ENCODE measurements at regions not wholly inside any gene's neighbourhood (a gene's known extent, or its start where the extent isn't known, plus 50 kb on each side); places are given as distances from the start of the nearest gene placed in this dataset.

DNA sequence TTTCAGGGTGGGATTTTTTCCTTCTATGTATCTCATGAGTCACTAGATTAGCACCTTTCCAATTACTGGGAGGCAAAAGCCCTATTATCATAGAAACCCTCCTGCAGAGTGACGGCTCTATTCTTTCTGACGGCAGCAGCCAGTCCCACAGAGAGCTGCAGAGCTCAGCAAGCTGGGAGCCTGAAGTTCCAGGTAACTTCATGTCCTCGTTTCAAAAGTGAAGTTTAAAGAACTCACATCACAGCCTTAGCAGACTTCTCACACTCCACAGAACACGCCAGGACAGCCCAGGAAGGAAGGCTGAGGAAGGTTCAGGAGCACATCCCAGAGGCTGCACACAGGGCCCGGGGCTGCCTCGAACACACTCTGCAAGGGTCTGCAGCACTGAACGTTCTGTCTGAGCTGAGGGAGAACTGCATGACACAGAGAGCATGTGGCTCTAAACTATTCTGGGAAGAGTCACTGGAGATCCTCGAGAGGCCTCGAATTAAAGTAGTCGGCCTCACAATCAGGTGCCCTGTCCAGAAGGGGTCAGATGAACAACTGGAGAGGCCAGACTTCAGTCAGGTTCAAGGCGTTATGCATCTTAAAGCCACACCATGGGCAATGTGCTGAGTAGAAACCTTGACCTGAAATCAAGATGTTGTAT, 104.2 kb upstream of the DRD2 start:
- Histone ChIP-seq H3K4me1 (ENCODE audit: insufficient read depth, low read length) (peaks cover 19% of the 10 kb centered on the region), H3K27ac (ENCODE audit: low read depth, low read length) (no peak overlapping the region), H3K9ac (ENCODE audit: low read depth, low read length) (no peak overlapping the region), H3K4me3 (ENCODE audit: low read length) (no peak overlapping the region), H3K27me3 (ENCODE audit: insufficient read depth, low read length) (no peaks in the 10 kb centered on the region), H3K9me3 (ENCODE audit: insufficient read depth, low read depth, low read length) (no peaks in the 10 kb centered on the region), H3K36me3 (ENCODE audit: insufficient read depth, low read length) (no peaks in the 10 kb centered on the region)
- 64% methylated on average over 11 of the region's 11 CpGs for WGBS

- H3K9me3 ChIP-seq (ENCODE audit: insufficient read depth, low read depth, low read length), result no peaks in the 10 kb centered on the region
- no peak overlapping the region for H3K4me3 ChIP-seq (ENCODE audit: low read length)
- H3K27ac ChIP-seq (ENCODE audit: low read depth, low read length), result no peak overlapping the region
- WGBS, result 57% methylated on average over 5 of the region's 5 CpGs
- H3K27me3 ChIP-seq (ENCODE audit: insufficient read depth, low read length), result no peaks in the 10 kb centered on the region
- peaks cover 19% of the 10 kb centered on the region for H3K4me1 ChIP-seq (ENCODE audit: insufficient read depth, low read length)
- H3K9ac ChIP-seq (ENCODE audit: low read depth, low read length), result no peak overlapping the region
- H3K36me3 ChIP-seq (ENCODE audit: insufficient read depth, low read length), result no peaks in the 10 kb centered on the region
These were observed 103.6 kb upstream of the DRD2 start for GRCh38 chr11:113578715-113579250.

GRCh38 chr11:113578033-113578380, 102.8 kb upstream of the DRD2 start:
- Histone ChIP-seq H3K36me3 (ENCODE audit: insufficient read depth, low read length) (no peaks in the 10 kb centered on the region), H3K4me3 (ENCODE audit: low read length) (no peak overlapping the region), H3K27ac (ENCODE audit: low read depth, low read length) (no peak overlapping the region), H3K27me3 (ENCODE audit: insufficient read depth, low read length) (no peaks in the 10 kb centered on the region), H3K9ac (ENCODE audit: low read depth, low read length) (no peak overlapping the region), H3K9me3 (ENCODE audit: insufficient read depth, low read depth, low read length) (no peaks in the 10 kb centered on the region), H3K4me1 (ENCODE audit: insufficient read depth, low read length) (peaks cover 19% of the 10 kb centered on the region)
- WGBS, result no CpG with 5 or more reads among the region's 1 CpG

GRCh38 chr11:113577356-113578032, 102.3 kb upstream of the DRD2 start:
- no peak overlapping the region for H3K4me3 ChIP-seq (ENCODE audit: low read length)
- H3K4me1 ChIP-seq (ENCODE audit: insufficient read depth, low read length), result peaks cover 19% of the 10 kb centered on the region
- no peaks in the 10 kb centered on the region for H3K27me3 ChIP-seq (ENCODE audit: insufficient read depth, low read length)
- H3K36me3 ChIP-seq (ENCODE audit: insufficient read depth, low read length), result no peaks in the 10 kb centered on the region
- no peak overlapping the region for H3K27ac ChIP-seq (ENCODE audit: low read depth, low read length)
- 81% methylated on average over 6 of the region's 6 CpGs for WGBS
- no peak overlapping the region for H3K9ac ChIP-seq (ENCODE audit: low read depth, low read length)
- no peaks in the 10 kb centered on the region for H3K9me3 ChIP-seq (ENCODE audit: insufficient read depth, low read depth, low read length)

- Histone ChIP-seq H3K36me3 (ENCODE audit: insufficient read depth, low read length) (no peaks in the 10 kb centered on the region), H3K4me1 (ENCODE audit: insufficient read depth, low read length) (peaks cover 25% of the 10 kb centered on the region), H3K27me3 (ENCODE audit: insufficient read depth, low read length) (no peaks in the 10 kb centered on the region), H3K4me3 (ENCODE audit: low read length) (no peak overlapping the region), H3K27ac (ENCODE audit: low read depth, low read length) (no peak overlapping the region), H3K9me3 (ENCODE audit: insufficient read depth, low read depth, low read length) (no peaks in the 10 kb centered on the region), H3K9ac (ENCODE audit: low read depth, low read length) (no peak overlapping the region)
- WGBS, result 97% methylated on average over 2 of the region's 2 CpGs
These were observed 99.4 kb upstream of the DRD2 start for GRCh38 chr11:113574586-113574985.

- Histone ChIP-seq H3K27me3 (ENCODE audit: insufficient read depth, low read length) (no peaks in the 10 kb centered on the region), H3K9ac (ENCODE audit: low read depth, low read length) (no peak overlapping the region), H3K36me3 (ENCODE audit: insufficient read depth, low read length) (no peaks in the 10 kb centered on the region), H3K4me3 (ENCODE audit: low read length) (no peak overlapping the region), H3K9me3 (ENCODE audit: insufficient read depth, low read depth, low read length) (no peaks in the 10 kb centered on the region), H3K27ac (ENCODE audit: low read depth, low read length) (no peak overlapping the region), H3K4me1 (ENCODE audit: insufficient read depth, low read length) (peaks cover 20% of the 10 kb centered on the region)
- 93% methylated on average over 4 of the region's 4 CpGs for WGBS
These were observed 99.0 kb upstream of the DRD2 start for GRCh38 chr11:113574171-113574570.

GRCh38 chr11:113572136-113572735, 97.0 kb upstream of the DRD2 start:
- no peak overlapping the region for H3K9ac ChIP-seq (ENCODE audit: low read depth, low read length)
- WGBS, result 93% methylated on average over 3 of the region's 4 CpGs

DNA sequence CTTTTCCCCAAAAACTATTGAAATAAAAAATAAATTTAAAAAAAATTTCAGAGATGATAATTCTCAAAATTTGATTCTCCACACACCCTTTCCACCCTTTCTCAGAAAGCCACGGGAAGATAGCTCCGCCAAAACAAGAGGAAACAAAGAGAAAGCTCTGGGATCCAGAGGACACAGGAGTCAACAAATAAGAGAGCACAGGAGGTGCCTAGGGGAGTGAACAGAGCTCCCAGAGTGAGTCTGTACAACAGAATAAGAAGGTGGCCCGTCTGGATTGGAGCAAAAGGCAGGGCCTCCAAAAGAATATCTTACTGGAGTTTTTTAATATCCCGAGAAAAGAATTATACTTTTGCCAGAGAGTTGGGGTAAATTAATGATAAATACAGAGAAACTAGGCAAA, 96.3 kb upstream of the DRD2 start:
- 57% methylated on average over 4 of the region's 4 CpGs for WGBS
- H3K27me3 ChIP-seq (ENCODE audit: insufficient read depth, low read length), result no peaks in the 10 kb centered on the region
- H3K9me3 ChIP-seq (ENCODE audit: insufficient read depth, low read depth, low read length), result no peaks in the 10 kb centered on the region
- H3K9ac ChIP-seq (ENCODE audit: low read depth, low read length), result no peak overlapping the region
- H3K4me3 ChIP-seq (ENCODE audit: low read length), result no peak overlapping the region
- H3K27ac ChIP-seq (ENCODE audit: low read depth, low read length), result no peak overlapping the region
- H3K36me3 ChIP-seq (ENCODE audit: insufficient read depth, low read length), result no peaks in the 10 kb centered on the region
- peaks cover 19% of the 10 kb centered on the region for H3K4me1 ChIP-seq (ENCODE audit: insufficient read depth, low read length)

More at GRCh38 chr11:113572136-113572735, 97.0 kb upstream of the DRD2 start:
- H3K27me3 ChIP-seq (ENCODE audit: insufficient read depth, low read length), result no peaks in the 10 kb centered on the region
- no peak overlapping the region for H3K27ac ChIP-seq (ENCODE audit: low read depth, low read length)
- no peak overlapping the region for H3K4me3 ChIP-seq (ENCODE audit: low read length)
- H3K4me1 ChIP-seq (ENCODE audit: insufficient read depth, low read length), result peaks cover 19% of the 10 kb centered on the region
- H3K9me3 ChIP-seq (ENCODE audit: insufficient read depth, low read depth, low read length), result no peaks in the 10 kb centered on the region
- H3K36me3 ChIP-seq (ENCODE audit: insufficient read depth, low read length), result no peaks in the 10 kb centered on the region

GRCh38 chr11:113570906-113571305, 95.7 kb upstream of the DRD2 start:
- Histone ChIP-seq H3K27ac (ENCODE audit: low read depth, low read length) (no peak overlapping the region), H3K9ac (ENCODE audit: low read depth, low read length) (no peak overlapping the region), H3K9me3 (ENCODE audit: insufficient read depth, low read depth, low read length) (no peaks in the 10 kb centered on the region), H3K36me3 (ENCODE audit: insufficient read depth, low read length) (no peaks in the 10 kb centered on the region), H3K4me3 (ENCODE audit: low read length) (no peak overlapping the region), H3K4me1 (ENCODE audit: insufficient read depth, low read length) (peaks cover 19% of the 10 kb centered on the region), H3K27me3 (ENCODE audit: insufficient read depth, low read length) (no peaks in the 10 kb centered on the region)

DNA sequence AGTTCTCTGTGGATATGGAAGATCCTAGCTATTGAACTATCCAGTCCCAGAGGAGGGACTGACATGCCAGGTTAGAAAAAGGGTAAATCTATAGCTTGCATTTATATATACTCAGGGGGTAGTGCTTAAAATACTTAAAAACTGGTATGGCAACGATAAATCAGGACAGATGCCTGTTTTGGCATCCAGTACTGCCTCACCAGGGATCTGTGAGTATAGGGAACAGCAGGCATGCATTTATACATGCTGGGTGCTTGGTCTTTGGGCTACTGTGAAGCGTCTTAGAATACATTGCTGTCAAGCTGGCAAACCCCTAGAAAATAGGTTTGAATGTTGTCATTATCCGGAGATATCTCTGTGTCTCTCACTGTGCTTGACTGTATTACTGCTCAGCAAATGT, 94.2 kb upstream of the DRD2 start:
- H3K27me3 ChIP-seq (ENCODE audit: insufficient read depth, low read length), result no peaks in the 10 kb centered on the region
- no peak overlapping the region for H3K27ac ChIP-seq (ENCODE audit: low read depth, low read length)
- no peak overlapping the region for H3K9ac ChIP-seq (ENCODE audit: low read depth, low read length)
- H3K4me3 ChIP-seq (ENCODE audit: low read length), result no peak overlapping the region
- no peaks in the 10 kb centered on the region for H3K36me3 ChIP-seq (ENCODE audit: insufficient read depth, low read length)
- WGBS, result 86% methylated on average over 3 of the region's 3 CpGs
- H3K9me3 ChIP-seq (ENCODE audit: insufficient read depth, low read depth, low read length), result no peaks in the 10 kb centered on the region
- H3K4me1 ChIP-seq (ENCODE audit: insufficient read depth, low read length), result peaks cover 30% of the 10 kb centered on the region

DNA sequence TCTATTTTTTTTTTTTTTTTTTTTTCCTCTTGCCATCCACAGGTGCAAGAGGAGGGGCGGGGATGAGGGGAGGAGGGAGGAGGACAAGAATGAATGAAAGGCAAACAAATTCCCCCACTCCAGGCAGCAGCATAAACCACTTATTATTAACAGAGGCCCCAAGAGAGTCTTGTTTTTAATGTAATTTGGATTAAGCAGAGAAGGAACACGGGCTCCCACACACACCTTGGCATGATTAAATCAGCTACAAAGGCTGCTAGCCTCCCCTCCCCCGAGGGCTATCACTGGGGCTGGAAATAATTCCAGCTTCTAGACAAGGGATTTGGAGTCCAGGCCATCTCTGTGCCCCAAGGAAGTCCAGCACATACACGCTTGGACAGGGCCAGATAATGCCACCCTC, 93.4 kb upstream of the DRD2 start:
- Histone ChIP-seq H3K27me3 (ENCODE audit: insufficient read depth, low read length) (no peaks in the 10 kb centered on the region), H3K9me3 (ENCODE audit: insufficient read depth, low read depth, low read length) (no peaks in the 10 kb centered on the region)

More for the DNA sequence above, 93.4 kb upstream of the DRD2 start:
- H3K4me3 ChIP-seq (ENCODE audit: low read length), result no peak overlapping the region
- no peak overlapping the region for H3K27ac ChIP-seq (ENCODE audit: low read depth, low read length)
- H3K4me1 ChIP-seq (ENCODE audit: insufficient read depth, low read length), result peaks cover 37% of the 10 kb centered on the region
- no peaks in the 10 kb centered on the region for H3K36me3 ChIP-seq (ENCODE audit: insufficient read depth, low read length)
- H3K9ac ChIP-seq (ENCODE audit: low read depth, low read length), result no peak overlapping the region
- 67% methylated on average over 3 of the region's 4 CpGs for WGBS

Data from HUES64 (cell line).